SK-N-SH (cell line): ENCODE measurements at regions not wholly inside any gene's neighbourhood (a gene's known extent, or its start where the extent isn't known, plus 50 kb on each side); places are given as distances from the start of the nearest gene placed in this dataset.

ENCODE experiments used
- CTCF ChIA-PET: fragments of 300-600, 350-600 bp; formaldehyde crosslinking; extraction: SDS; loops from one replicate; lab custom pipeline; 2021; lab: Yijun Ruan, JAX
- POLR2A ChIA-PET: fragments of 350-600 bp; sonication (Branson Sonifier 250); formaldehyde crosslinking; extraction: SDS; loops from one replicate; lab custom pipeline; 2020; ENCODE audit warnings: antibody characterized with exemption, inconsistent platforms; lab: Yijun Ruan, JAX
- DNase-seq: peaks from one replicate; pipeline ENCODE4 v3.0.0; 2012
- H2AFZ ChIP-seq: fragments of 200-600 bp; sonication (generic); 2 replicates; pipeline ENCODE4 v1.8.1; 2016; ENCODE audit warnings: antibody characterized with exemption, mild to moderate bottlenecking, low read depth
- H3F3A ChIP-seq: fragments of 200-600 bp; sonication (generic); replicated peaks from 2 replicates; pipeline ENCODE3; 2016; ENCODE audit warnings: antibody characterized with exemption, mild to moderate bottlenecking; ENCODE audit not compliant: insufficient read depth
- H3K27ac ChIP-seq, 2 experiments: fragments of 200-500 bp in 1 of 2; fragments of 200-600 bp in 1 of 2; sonication (Bioruptor generic) in 1 of 2; sonication (generic), shearing (Covaris generic) in 1 of 2; 2 replicates each; pipeline versions ENCODE4 v1.5.1 to v1.6.1; 2014 to 2016; ENCODE audit warnings: low read depth in 2 of 2, inconsistent platforms in 1 of 2, low read length in 1 of 2, mild to moderate bottlenecking in 1 of 2, mixed read lengths in 1 of 2
- H3K27me3 ChIP-seq: fragments of 200-600 bp; sonication (generic), shearing (Covaris generic); 2 replicates; pipeline ENCODE4 v1.6.1; 2016; ENCODE audit warnings: mixed run types; ENCODE audit not compliant: insufficient read depth
- H3K36me3 ChIP-seq, 2 experiments: fragments of 200-500 bp in 1 of 2; fragments of 200-600 bp in 1 of 2; sonication (Bioruptor generic) in 1 of 2; sonication (generic) in 1 of 2; replicated peaks in 1 of 2; 2 replicates each; pipeline versions ENCODE3 to v1.5.1; 2014 to 2016; ENCODE audit warnings: low read length in 1 of 2, mild to moderate bottlenecking in 1 of 2; ENCODE audit not compliant: insufficient read depth in 2 of 2, control insufficient read depth in 1 of 2
- H3K4me1 ChIP-seq, 2 experiments: fragments of 200-500 bp in 1 of 2; fragments of 200-600 bp in 1 of 2; sonication (Bioruptor generic) in 1 of 2; sonication (generic), shearing (Covaris generic) in 1 of 2; 2 replicates each; pipeline versions ENCODE4 v1.5.1 to v1.6.1; 2014 to 2016; ENCODE audit warnings: low read depth in 1 of 2, low read length in 1 of 2, mixed run types in 1 of 2; ENCODE audit not compliant: insufficient read depth in 2 of 2, control insufficient read depth in 1 of 2
- H3K4me2 ChIP-seq: fragments of 200-600 bp; sonication (generic), shearing (Covaris generic); 2 replicates; pipeline ENCODE4 v1.6.1; 2017; ENCODE audit warnings: mixed run types
- H3K4me3 ChIP-seq, 2 experiments: fragments of 200-500 bp in 1 of 2; fragments of 200-600 bp in 1 of 2; sonication (Bioruptor generic) in 1 of 2; sonication (generic), shearing (Covaris generic) in 1 of 2; 2 replicates each; pipeline versions ENCODE4 v1.5.1 to v1.8.1; 2014 to 2016; ENCODE audit warnings: low read depth in 2 of 2, inconsistent platforms in 1 of 2, low read length in 1 of 2, mild to moderate bottlenecking in 1 of 2, mixed read lengths in 1 of 2, moderate library complexity in 1 of 2
- H3K79me2 ChIP-seq: fragments of 200-600 bp; sonication (generic); 2 replicates; pipeline ENCODE4 v1.8.1; 2017; ENCODE audit warnings: mild to moderate bottlenecking; ENCODE audit not compliant: insufficient read depth
- H3K9ac ChIP-seq: fragments of 200-600 bp; sonication (generic); 2 replicates; pipeline ENCODE4 v1.6.1; 2017; ENCODE audit warnings: mixed run types
- H3K9me2 ChIP-seq: fragments of 200-600 bp; sonication (generic); 2 replicates; pipeline ENCODE4 v1.6.1; 2017; ENCODE audit warnings: mixed run types
- H3K9me3 ChIP-seq: fragments of 200-600 bp; sonication (generic); 2 replicates; pipeline ENCODE4 v1.6.1; 2017; ENCODE audit warnings: mixed run types, mild to moderate bottlenecking, moderate library complexity
- H4K20me1 ChIP-seq: fragments of 200-600 bp; sonication (generic); 2 replicates; pipeline ENCODE4 v1.6.1; 2017; ENCODE audit warnings: mild to moderate bottlenecking, mixed run types; ENCODE audit not compliant: insufficient read depth
- CHD2 ChIP-seq: fragments of 150-350 bp; IDR thresholded peaks from 2 replicates; pipeline ENCODE4 v1.6.1; 2018; ENCODE audit warnings: low read length; ENCODE audit not compliant: partially characterized antibody
- EP300 ChIP-seq, 2 experiments: IDR thresholded peaks; 2 replicates each; pipeline versions ENCODE4 v1.4.0 to v1.6.1; 2012; ENCODE audit warnings: borderline replicate concordance in 1 of 2, low read depth in 1 of 2, low read length in 1 of 2
- FOSL2 ChIP-seq: IDR thresholded peaks from 2 replicates; pipeline ENCODE4 v1.4.0; 2012; ENCODE audit warnings: low read depth, mild to moderate bottlenecking, moderate library complexity, borderline replicate concordance
- FOXM1 ChIP-seq: IDR thresholded peaks from 2 replicates; pipeline ENCODE4 v1.4.0; 2012; ENCODE audit warnings: low read depth, mild to moderate bottlenecking
- GABPA ChIP-seq: IDR thresholded peaks from 2 replicates; pipeline ENCODE4 v1.4.0; 2012; ENCODE audit warnings: low read depth, mild to moderate bottlenecking
- IRF3 ChIP-seq: fragments of 150-350 bp; IDR thresholded peaks from 2 replicates; pipeline ENCODE4 v1.6.1; 2016; ENCODE audit warnings: mild to moderate bottlenecking, low read depth, low read length
- JUND ChIP-seq: IDR thresholded peaks from 2 replicates; pipeline ENCODE4 v1.4.0; 2012
- MAX ChIP-seq: IDR thresholded peaks from 2 replicates; pipeline ENCODE4 v1.4.0; 2012; ENCODE audit warnings: low read depth
- MEF2A ChIP-seq: IDR thresholded peaks from 2 replicates; pipeline ENCODE4 v1.4.0; 2012; ENCODE audit warnings: low read depth, borderline replicate concordance
- PBX3 ChIP-seq: IDR thresholded peaks from 2 replicates; pipeline ENCODE4; 2012
- RXRA ChIP-seq: IDR thresholded peaks from 2 replicates; pipeline ENCODE4 v1.4.0; 2012; ENCODE audit warnings: low read depth, mild to moderate bottlenecking, borderline replicate concordance
- TCF12 ChIP-seq: IDR thresholded peaks from 2 replicates; pipeline ENCODE4 v1.4.0; 2012
- TEAD4 ChIP-seq: IDR thresholded peaks from 2 replicates; pipeline ENCODE4 v1.4.0; 2012; ENCODE audit warnings: mild to moderate bottlenecking, borderline replicate concordance; ENCODE audit not compliant: insufficient read depth
- USF1 ChIP-seq: IDR thresholded peaks from 2 replicates; pipeline ENCODE4 v1.4.0; 2012; ENCODE audit warnings: low read depth, borderline replicate concordance
- USF2 ChIP-seq: fragments of 150-350 bp; IDR thresholded peaks from 2 replicates; pipeline ENCODE4 v1.6.1; 2017; ENCODE audit warnings: antibody characterized with exemption, low read length, low read depth, borderline replicate concordance
- YY1 ChIP-seq: IDR thresholded peaks from 2 replicates; pipeline ENCODE4 v1.4.0; 2012; ENCODE audit warnings: low read depth, mild to moderate bottlenecking

GRCh38 chr5:13359344-13359743 is 585.1 kb downstream of the DNAH5 start:
- DNase-seq: no peak
- Histone ChIP-seq H3K79me2 (no peaks in the 10 kb centered on the region), H2AFZ (no peak overlapping the region), H3K27me3 (no peaks in the 10 kb centered on the region), H3K9me3 (no peaks in the 10 kb centered on the region)
- POLR2A ChIA-PET: no interaction called here
- TF ChIP-seq GABPA: no peak
- no peak for TF ChIP-seq TCF12
- TF ChIP-seq, all 33 proteins: peak for 0
- H3K36me3 ChIP-seq: no peaks in the 10 kb centered on the region
- H3F3A ChIP-seq: no peaks in the 10 kb centered on the region
- H3K9me2 ChIP-seq: no peaks in the 10 kb centered on the region
- H3K4me2 ChIP-seq: no peak overlapping the region
- H3K4me1 ChIP-seq: no peaks in the 10 kb centered on the region
- no peak overlapping the region for H3K4me3 ChIP-seq
- no peak overlapping the region for H3K27ac ChIP-seq
- no peak overlapping the region for H3K9ac ChIP-seq
- H4K20me1 ChIP-seq: no peaks in the 10 kb centered on the region
- CTCF ChIA-PET: interaction anchor here (0.8 kb wide), 1 partner anchor 108 kb away, joined by 3 read pairs; no protein-coding TSS in a partner anchor

GRCh38 chr5:13358342-13358741 is 586.1 kb downstream of the DNAH5 start:
- no peaks in the 10 kb centered on the region for H3K9me2 ChIP-seq
- no peak overlapping the region for H3K27ac ChIP-seq
- TF ChIP-seq MEF2A (no peak), RXRA (no peak), IRF3 (no peak), JUND (no peak), FOXM1 (no peak), PBX3 (no peak), MAX (no peak), USF2 (no peak), USF1 (no peak), YY1 (no peak), CHD2 (no peak), EP300 (IDR thresholded peaks at IDR 0.05; ENCODE audit: borderline replicate concordance in 1 of 2, low read depth in 1 of 2, low read length in 1 of 2) (no peak), FOSL2 (no peak), TEAD4 (no peak)
- H3K36me3 ChIP-seq: no peaks in the 10 kb centered on the region
- H3F3A ChIP-seq: no peaks in the 10 kb centered on the region
- no peaks in the 10 kb centered on the region for H3K4me1 ChIP-seq
- POLR2A ChIA-PET: no interaction called here
- no peak overlapping the region for H3K4me3 ChIP-seq
- DNase-seq: no peak
- H3K9ac ChIP-seq: no peak overlapping the region
- no peaks in the 10 kb centered on the region for H4K20me1 ChIP-seq
- no peaks in the 10 kb centered on the region for H3K27me3 ChIP-seq
- CTCF ChIA-PET: no interaction called here
- no peaks in the 10 kb centered on the region for H3K9me3 ChIP-seq
- H3K4me2 ChIP-seq: no peak overlapping the region
- no peaks in the 10 kb centered on the region for H3K79me2 ChIP-seq
- no peak overlapping the region for H2AFZ ChIP-seq
